HG02642 (cell line): ENCODE measurements at regions not wholly inside any gene's neighbourhood (a gene's known extent, or its start where the extent isn't known, plus 50 kb on each side); places are given as distances from the start of the nearest gene placed in this dataset.

Source experiments
- ATAC-seq: cut with Tn5 transposase; IDR thresholded peaks from one replicate; pipeline ENCODE4 v1.9.1; 2021; ENCODE audit warnings: mild to moderate bottlenecking; ENCODE audit not compliant: unreplicated experiment, poor library complexity

DNA sequence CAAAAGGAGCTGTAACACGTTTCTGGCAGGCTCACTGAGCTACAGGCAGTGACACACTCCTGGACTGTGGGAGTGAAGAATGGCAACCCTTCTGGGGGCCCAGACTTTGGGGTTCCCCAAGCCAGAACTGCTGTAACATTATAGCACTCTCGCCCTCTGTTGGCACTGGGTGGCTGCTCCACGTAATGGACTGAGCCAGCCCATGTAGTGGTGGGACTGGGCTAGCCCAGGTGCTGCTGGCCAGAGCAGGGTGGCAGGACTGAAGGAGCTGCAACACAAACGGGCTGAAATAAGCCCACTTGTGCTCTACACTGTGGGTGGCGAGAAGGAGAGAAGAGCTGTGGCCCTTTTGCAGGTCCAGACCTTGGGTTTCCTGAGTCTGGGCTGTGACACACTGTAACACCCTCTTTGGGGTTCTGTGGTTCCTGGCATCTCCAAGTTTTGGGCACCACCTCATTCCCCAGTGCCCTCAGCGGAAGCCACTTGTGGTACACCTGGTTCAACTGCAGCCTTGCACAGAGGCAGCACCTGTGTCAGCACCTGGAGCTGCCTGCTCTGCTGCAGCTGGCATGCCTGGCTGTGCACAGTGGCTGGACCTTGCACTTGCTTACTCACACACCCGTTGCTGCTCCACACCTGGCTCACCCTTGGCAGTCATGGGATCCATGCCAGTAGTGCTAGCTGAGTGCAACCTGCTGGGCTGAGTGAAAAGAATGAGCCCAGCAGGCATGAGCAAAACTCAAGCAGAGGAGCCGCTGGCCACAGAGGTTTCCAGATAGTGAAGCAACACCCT lies 95.0 kb upstream of the PRR16 start:
- ATAC-seq = no peak

DNA sequence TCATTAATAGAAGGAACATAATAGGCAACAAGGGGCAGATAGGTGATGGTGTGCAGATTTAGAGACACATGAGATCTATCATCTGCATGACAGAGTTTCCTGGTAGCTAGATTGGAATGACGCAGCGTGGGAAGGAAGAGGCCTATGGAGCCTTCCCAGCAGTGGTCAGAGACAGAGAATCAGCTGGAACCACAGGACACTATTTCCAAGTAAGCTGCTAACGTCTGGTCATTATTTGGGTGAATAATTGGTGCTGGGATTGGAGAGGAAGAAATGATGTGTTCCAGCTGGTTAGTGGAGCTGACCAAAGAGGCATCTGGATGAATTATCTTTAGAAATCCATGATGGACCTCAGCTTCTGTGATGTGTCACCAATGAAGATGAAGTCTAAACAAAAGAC lies 91.2 kb upstream of the PRR16 start:
- no peak for ATAC-seq

DNA sequence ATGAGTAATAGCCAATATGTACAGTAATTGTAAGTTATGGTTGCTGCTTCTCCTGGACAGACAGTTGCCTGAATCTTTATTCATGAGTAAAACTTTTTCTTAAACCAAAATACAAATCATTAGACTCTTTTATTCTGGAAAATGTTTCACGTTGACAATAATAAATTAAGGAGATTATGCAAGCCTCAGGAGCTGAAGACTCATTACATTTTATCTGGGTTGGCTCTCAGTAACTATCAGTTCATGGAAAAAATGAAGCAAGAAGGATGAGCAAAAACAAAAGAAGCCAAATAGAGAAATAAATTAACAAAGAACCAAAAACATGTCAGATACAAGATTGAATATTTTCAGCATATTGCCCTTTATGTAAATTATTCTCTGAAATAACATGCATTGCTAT lies 88.9 kb upstream of the PRR16 start:
- no peak for ATAC-seq

DNA sequence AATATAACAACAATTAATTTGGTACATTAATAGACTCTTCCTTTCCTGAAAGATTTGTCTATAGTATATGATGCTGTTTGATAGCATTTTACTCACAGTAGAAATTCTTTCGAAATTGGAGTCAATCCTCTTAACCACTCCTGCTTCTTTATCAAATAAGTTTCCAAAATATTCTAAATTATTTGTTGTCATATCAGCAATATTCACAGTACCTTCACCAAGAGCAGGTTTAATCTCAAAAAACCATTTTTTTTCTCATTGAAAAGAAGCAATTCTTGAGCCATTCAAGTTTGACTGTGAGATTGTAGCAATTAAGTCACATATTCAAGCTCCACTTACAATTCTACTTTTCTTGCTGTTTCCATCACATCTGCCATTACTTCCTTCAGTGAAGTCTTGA lies 83.5 kb upstream of the PRR16 start:
- ATAC-seq = no peak

DNA sequence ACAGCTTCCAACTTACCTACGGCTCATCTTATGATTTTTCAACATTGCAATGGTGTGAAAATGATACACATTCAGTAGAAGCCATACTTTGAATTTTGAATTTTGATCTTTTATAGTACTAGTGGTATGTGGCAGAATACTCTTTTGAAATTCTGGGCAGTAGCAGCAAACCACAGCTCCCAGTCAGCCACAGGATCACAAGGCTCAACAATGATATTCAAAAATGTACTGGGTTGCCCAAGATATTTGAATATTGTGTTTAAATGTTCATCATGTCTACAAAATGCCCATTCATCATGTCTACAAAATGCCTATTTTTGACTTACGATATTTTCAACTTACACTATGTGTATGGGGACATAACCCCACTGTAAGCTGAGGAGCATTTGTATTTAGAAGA lies 81.3 kb upstream of the PRR16 start:
- ATAC-seq = no peak

DNA sequence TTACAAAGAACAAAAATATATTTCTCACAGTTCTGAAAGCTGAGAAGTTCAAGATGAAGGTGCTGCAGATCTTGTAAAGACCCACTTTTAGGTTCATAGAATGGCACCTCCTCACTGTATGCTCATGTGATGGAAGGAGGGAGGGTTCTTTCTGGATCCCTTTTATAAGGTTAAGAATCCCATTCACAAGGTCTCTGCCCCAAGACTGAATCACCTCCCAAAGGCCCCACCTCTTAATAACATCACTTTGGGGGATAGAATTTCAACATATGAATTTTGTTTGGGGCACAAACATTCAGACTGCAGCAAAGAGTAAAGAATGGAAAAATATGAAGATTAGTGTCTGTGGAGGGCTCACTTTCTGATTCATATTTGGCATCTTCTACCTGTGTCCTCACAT lies 77.1 kb upstream of the PRR16 start:
- ATAC-seq = no peak

DNA sequence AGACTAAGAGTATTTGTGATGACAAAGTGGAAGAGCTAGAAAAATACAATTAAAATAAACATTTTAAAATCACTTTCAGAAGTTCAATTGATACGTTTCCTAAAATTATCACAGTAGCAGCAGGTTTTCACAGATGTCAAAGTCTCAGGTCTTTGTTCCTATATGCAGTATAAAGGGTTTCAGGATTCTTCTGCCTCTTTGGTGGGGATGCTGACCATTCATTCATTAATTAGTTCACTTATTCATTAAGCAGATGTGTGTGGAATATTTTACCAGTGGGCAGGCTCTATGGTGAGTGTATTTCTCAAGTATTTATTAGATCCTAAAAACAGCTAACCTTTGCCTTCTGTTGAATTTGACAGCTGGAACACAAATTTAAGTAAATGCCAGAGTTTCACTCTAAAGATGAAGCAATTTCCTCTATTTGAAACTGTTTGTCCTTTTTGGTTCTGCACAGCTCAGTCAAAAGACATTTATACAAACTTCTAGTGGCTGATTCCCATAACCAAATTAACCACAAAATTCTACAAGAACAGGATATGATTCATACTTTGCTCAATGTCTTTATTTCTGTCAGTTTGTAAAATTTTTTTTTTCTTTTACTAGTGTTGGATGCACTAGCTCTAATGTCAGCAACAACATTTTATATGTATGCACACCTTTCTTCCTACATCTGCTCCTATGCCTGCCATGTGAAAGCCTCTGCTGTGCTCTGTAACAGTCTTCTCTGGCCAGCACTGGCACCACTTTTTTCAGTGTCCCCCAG lies 75.9 kb upstream of the PRR16 start:
- no peak for ATAC-seq

DNA sequence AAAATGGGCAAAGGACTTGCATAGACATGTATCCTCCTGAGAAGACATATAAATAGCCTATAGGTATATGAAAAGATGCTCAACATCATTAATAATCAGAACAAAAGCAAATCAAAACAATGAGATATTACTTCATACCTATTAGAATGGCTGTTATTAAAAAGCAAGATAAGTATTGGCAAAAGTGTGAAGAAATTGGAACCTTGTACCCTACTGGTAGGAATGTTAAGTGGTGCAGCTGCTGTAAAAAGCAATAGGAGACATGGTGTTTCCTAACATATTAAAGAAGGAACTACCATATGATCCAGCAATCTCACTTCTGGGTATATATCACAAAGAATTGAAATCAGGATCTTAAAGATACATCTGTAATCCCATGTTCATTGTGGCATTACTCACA lies 69.8 kb upstream of the PRR16 start:
- ATAC-seq = no peak

DNA sequence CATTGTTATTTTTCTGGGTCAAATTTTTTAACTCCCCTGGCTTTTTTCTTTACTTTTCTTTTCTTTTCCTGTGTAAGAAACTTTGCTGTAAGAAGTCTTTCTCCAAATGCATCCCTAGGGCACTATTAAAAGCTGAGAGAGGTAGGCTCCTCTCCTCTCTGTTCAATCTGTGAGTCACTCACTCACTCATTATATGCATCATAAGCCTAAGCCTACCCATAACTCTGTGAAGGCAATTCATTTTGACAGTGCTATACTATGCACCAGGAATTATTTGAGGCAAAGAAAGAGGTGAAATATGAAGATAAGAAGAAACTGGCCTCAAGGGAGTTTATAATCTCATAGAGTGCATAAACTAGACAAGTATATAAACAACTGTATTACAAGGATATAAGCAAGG lies 67.9 kb upstream of the PRR16 start:
- no peak for ATAC-seq

DNA sequence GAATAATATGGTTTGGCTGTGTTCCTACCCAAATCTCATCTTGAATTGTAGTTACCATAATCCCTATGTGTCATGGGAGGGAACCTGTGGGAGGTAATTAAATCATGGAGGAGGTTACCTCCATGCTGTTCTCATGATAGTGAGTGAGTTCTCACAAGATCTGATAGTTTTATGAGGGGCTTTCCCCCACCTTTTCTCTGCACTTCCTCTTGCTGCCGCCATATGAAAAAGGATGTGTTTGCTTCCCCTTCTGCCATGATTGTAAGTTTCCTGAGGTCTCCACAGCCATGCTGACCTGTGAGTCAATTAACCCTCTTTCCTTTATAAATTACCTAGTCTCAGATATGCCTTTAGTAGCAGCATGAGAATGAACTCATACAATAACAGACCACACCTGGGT lies 63.7 kb upstream of the PRR16 start:
- no peak for ATAC-seq

DNA sequence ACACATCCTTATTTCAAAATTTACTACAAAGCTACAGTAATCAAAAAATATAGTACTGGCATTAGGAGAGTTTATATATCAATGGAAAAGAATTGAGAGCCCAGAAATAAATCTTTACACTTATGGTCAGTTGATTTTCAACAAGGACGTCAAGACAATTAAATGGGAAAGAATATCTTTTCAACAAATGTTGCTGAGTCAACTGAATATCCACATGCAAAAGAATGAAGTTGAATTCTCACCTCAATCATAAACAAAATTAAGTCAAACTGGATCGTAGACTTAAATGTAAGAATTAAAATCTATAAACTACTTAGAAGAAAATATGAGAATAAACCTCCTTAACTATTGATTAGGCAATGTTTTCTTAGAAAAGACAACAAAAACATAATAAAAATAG lies 61.5 kb upstream of the PRR16 start:
- no peak for ATAC-seq

DNA sequence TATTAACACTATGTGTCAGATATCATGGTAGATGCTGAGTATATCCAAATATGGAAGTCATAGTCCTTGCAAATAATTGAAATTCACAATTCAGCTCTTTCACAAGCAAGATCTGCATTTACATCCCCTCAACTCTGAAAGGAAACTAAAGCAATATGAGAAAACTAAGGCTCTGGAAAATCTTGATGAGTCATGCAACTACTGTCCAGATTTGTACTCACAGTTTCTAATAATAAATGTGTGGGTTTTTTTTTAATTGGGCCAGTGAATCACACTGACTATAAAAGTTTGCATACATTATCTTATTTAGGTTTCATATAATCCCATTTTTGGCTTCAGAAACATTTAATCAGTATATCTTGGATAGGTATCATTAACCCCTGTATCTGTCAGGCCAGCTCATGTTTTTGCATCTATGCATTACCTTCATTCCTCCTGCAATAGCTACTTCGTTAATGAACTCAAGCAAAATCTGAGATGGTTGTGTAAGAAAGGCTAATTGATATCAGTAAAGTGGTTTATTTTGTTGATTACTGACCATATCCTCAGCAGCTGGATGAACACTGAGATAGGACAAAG lies 58.7 kb upstream of the PRR16 start:
- no peak for ATAC-seq

DNA sequence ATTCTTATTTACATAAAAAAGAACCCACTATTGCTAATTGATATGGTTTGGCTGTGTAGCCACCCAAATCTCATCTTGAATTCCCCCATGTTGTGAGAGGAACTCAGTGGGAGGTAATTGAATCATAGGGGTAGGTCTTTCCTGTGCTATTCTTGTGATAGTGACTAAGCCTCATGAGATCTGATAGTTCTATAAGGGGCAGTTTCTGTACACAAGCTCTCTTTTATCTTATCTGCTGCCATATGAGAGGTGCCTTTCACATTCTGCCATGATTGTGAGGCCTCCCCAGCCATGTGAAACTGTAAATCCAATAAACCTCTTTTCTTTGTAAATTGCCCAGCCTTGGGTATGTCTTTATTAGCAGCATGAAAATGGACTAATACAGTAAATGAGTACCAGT lies 58.2 kb upstream of the PRR16 start:
- no peak for ATAC-seq

DNA sequence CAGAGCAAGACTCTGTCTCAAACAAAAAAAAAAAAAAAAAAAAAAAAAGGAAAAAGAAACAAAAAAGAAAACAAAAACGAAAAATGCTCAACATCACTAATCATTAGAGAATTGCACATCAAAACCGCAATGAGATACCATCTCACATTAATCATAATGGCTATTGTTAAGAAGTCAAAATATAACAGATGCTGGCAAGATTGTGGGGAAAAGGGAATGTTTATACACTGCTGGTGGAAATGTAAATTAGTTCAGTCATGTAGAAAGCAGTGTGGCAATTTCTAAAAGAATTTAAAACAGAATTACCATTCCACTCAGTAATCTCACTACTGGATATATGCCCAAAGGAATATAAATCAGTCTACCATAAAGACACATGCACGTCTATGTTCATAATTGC lies 50.4 kb upstream of the PRR16 start:
- no peak for ATAC-seq
